PFSK-1 (cell line): ENCODE measurements at regions not wholly inside any gene's neighbourhood (a gene's known extent, or its start where the extent isn't known, plus 50 kb on each side); places are given as distances from the start of the nearest gene placed in this dataset.

Experiments
- FOXP2 ChIP-seq: optimal IDR thresholded peaks from 2 replicates; pipeline ENCODE3; 2011; ENCODE audit warnings: borderline replicate concordance, control low read depth, inconsistent platforms; ENCODE audit not compliant: insufficient read depth; ENCODE audit errors: extremely low read length, extremely low read depth
- POLR2AphosphoS5 ChIP-seq: IDR thresholded peaks from 2 replicates; pipeline ENCODE4 v1.6.1; 2012; ENCODE audit warnings: low read depth, mild to moderate bottlenecking, control low read depth, low read length, moderate library complexity
- REST ChIP-seq, 2 experiments: IDR thresholded peaks; 2 replicates each; pipeline versions ENCODE4 v1.6.1 to v1.8.0; 2011 to 2012; ENCODE audit warnings: low read depth in 2 of 2, low read length in 2 of 2, control low read depth in 1 of 2, inconsistent platforms in 1 of 2, mild to moderate bottlenecking in 1 of 2, moderate library complexity in 1 of 2; ENCODE audit not compliant: insufficient read depth in 1 of 2
- SIN3A ChIP-seq: IDR thresholded peaks from 2 replicates; pipeline ENCODE4 v1.6.1; 2012; ENCODE audit warnings: mild to moderate bottlenecking, low read length, moderate library complexity, borderline replicate concordance; ENCODE audit not compliant: insufficient read depth
- TAF1 ChIP-seq: IDR thresholded peaks from 2 replicates; pipeline ENCODE4 v1.6.1; 2012; ENCODE audit warnings: low read length, control low read depth, borderline replicate concordance; ENCODE audit not compliant: insufficient read depth

GRCh38 chr2:217431577-217432269, 571.1 kb downstream of the TNS1 start:
- TF ChIP-seq FOXP2 = no peak
- no peak for TF ChIP-seq SIN3A
- no peak for TF ChIP-seq REST (IDR thresholded peaks at IDR 0.05; ENCODE audit: insufficient read depth in 1 of 2, low read depth in 2 of 2, low read length in 2 of 2)
- TF ChIP-seq TAF1 = no peak
- no peak for TF ChIP-seq POLR2AphosphoS5

- TF ChIP-seq FOXP2 (no peak), TAF1 (no peak), SIN3A (no peak), POLR2AphosphoS5 (no peak), REST (IDR thresholded peaks at IDR 0.05; ENCODE audit: insufficient read depth in 1 of 2, low read depth in 2 of 2, low read length in 2 of 2) (no peak)
Measured at GRCh38 chr2:217430916-217431576, 571.2 kb upstream of the TNP1 start.

- TF ChIP-seq TAF1 (no peak), SIN3A (no peak), POLR2AphosphoS5 (no peak), FOXP2 (no peak), REST (IDR thresholded peaks at IDR 0.05; ENCODE audit: insufficient read depth in 1 of 2, low read depth in 2 of 2, low read length in 2 of 2) (no peak)
Measured at GRCh38 chr2:217429981-217430500, 570.2 kb upstream of the TNP1 start.

- no peak for TF ChIP-seq SIN3A
- TF ChIP-seq POLR2AphosphoS5 = no peak
- no peak for TF ChIP-seq FOXP2
- TF ChIP-seq REST (IDR thresholded peaks at IDR 0.05; ENCODE audit: insufficient read depth in 1 of 2, low read depth in 2 of 2, low read length in 2 of 2) = no peak
- TF ChIP-seq TAF1 = no peak
Measured at GRCh38 chr2:217421834-217422233, 562.0 kb upstream of the TNP1 start.
